ENCODE measurements at regions not wholly inside any gene's neighbourhood (a gene's known extent, or its start where the extent isn't known, plus 50 kb on each side); places are given as distances from the start of the nearest gene placed in this dataset.
"Not testable (repeated sequence)": the region's sequence is repeated elsewhere in the genome, so short reads cannot be mapped to it uniquely, and the experiment has no call there.

GRCh38 chr20:54343099-54343498 lies 132.3 kb upstream of the DOK5 start:
- DNase-seq (no peak), ATAC-seq (no peak)
- no peaks in the 10 kb centered on the region for H3K36me3 Mint-ChIP-seq (ENCODE audit: insufficient read depth)

GRCh38 chr20:54343634-54344033 lies 131.8 kb upstream of the DOK5 start:
- DNase-seq: no peak
- Mint-ChIP-seq H3K9me3 (peaks cover 3% of the 10 kb centered on the region), H3K4me1 (ENCODE audit: low read depth) (no peaks in the 10 kb centered on the region), H3K4me3 (no peak overlapping the region), H3K36me3 (ENCODE audit: insufficient read depth) (no peaks in the 10 kb centered on the region), H3K27me3 (ENCODE audit: low read depth) (peaks cover 3% of the 10 kb centered on the region)
- no peak for ATAC-seq

More at GRCh38 chr20:54343099-54343498, 132.3 kb upstream of the DOK5 start:
- Mint-ChIP-seq H3K4me3 (no peak overlapping the region), H3K4me1 (ENCODE audit: low read depth) (no peaks in the 10 kb centered on the region), H3K9me3 (peaks cover 3% of the 10 kb centered on the region), H3K27me3 (ENCODE audit: low read depth) (peaks cover 3% of the 10 kb centered on the region)

- DNase-seq: no peak
- no peak overlapping the region for H3K4me3 Mint-ChIP-seq
- no peak for ATAC-seq
- peaks cover 3% of the 10 kb centered on the region for H3K9me3 Mint-ChIP-seq
- H3K36me3 Mint-ChIP-seq (ENCODE audit: insufficient read depth): no peaks in the 10 kb centered on the region
- no peaks in the 10 kb centered on the region for H3K4me1 Mint-ChIP-seq (ENCODE audit: low read depth)
- H3K27me3 Mint-ChIP-seq (ENCODE audit: low read depth): peaks cover 3% of the 10 kb centered on the region
These were observed 130.6 kb upstream of the DOK5 start for GRCh38 chr20:54344832-54345231.

- Mint-ChIP-seq H3K9me3 (peaks cover 3% of the 10 kb centered on the region), H3K36me3 (ENCODE audit: insufficient read depth) (no peaks in the 10 kb centered on the region), H3K4me1 (ENCODE audit: low read depth) (no peaks in the 10 kb centered on the region), H3K4me3 (no peak overlapping the region), H3K27me3 (ENCODE audit: low read depth) (peaks cover 3% of the 10 kb centered on the region)
- DNase-seq (no peak), ATAC-seq (no peak)
These were observed 130.1 kb upstream of the DOK5 start for GRCh38 chr20:54345301-54345724.

- no peak for ATAC-seq
- H3K4me3 Mint-ChIP-seq: no peak overlapping the region
- H3K4me1 Mint-ChIP-seq (ENCODE audit: low read depth): no peaks in the 10 kb centered on the region
- no peaks in the 10 kb centered on the region for H3K36me3 Mint-ChIP-seq (ENCODE audit: insufficient read depth)
- no peak for DNase-seq
- peaks cover 3% of the 10 kb centered on the region for H3K27me3 Mint-ChIP-seq (ENCODE audit: low read depth)
- H3K9me3 Mint-ChIP-seq: peaks cover 3% of the 10 kb centered on the region
These were observed 129.6 kb upstream of the DOK5 start for GRCh38 chr20:54345821-54346220.

- no peak for DNase-seq
- Mint-ChIP-seq H3K4me3 (no peak overlapping the region), H3K4me1 (ENCODE audit: low read depth) (no peaks in the 10 kb centered on the region), H3K36me3 (ENCODE audit: insufficient read depth) (no peaks in the 10 kb centered on the region), H3K9me3 (peaks cover 3% of the 10 kb centered on the region), H3K27me3 (ENCODE audit: low read depth) (peaks cover 3% of the 10 kb centered on the region)
- ATAC-seq: no peak
These were observed 129.1 kb upstream of the DOK5 start for GRCh38 chr20:54346276-54346675.

GRCh38 chr20:54347166-54347833 lies 128.1 kb upstream of the DOK5 start:
- Mint-ChIP-seq H3K4me1 (ENCODE audit: low read depth) (no peaks in the 10 kb centered on the region), H3K36me3 (ENCODE audit: insufficient read depth) (no peaks in the 10 kb centered on the region), H3K4me3 (no peak overlapping the region), H3K27me3 (ENCODE audit: low read depth) (peaks cover 3% of the 10 kb centered on the region), H3K9me3 (peaks cover 3% of the 10 kb centered on the region)
- ATAC-seq (no peak), DNase-seq (no peak)

GRCh38 chr20:54350415-54350814 lies 125.0 kb upstream of the DOK5 start:
- Mint-ChIP-seq H3K9me3 (peaks cover 3% of the 10 kb centered on the region), H3K27me3 (ENCODE audit: low read depth) (peaks cover 9% of the 10 kb centered on the region), H3K36me3 (ENCODE audit: insufficient read depth) (no peaks in the 10 kb centered on the region), H3K4me3 (no peak overlapping the region), H3K4me1 (ENCODE audit: low read depth) (no peaks in the 10 kb centered on the region)
- DNase-seq (no peak), ATAC-seq (no peak)

GRCh38 chr20:54351371-54352136 lies 123.8 kb upstream of the DOK5 start:
- H3K36me3 Mint-ChIP-seq (ENCODE audit: insufficient read depth): no peaks in the 10 kb centered on the region
- H3K4me3 Mint-ChIP-seq: no peak overlapping the region
- ATAC-seq (no peak), DNase-seq (no peak)
- H3K9me3 Mint-ChIP-seq: no peaks in the 10 kb centered on the region
- peaks cover 6% of the 10 kb centered on the region for H3K27me3 Mint-ChIP-seq (ENCODE audit: low read depth)
- no peaks in the 10 kb centered on the region for H3K4me1 Mint-ChIP-seq (ENCODE audit: low read depth)

- DNase-seq; H3K27me3 Mint-ChIP-seq (ENCODE audit: low read depth); H3K9me3 Mint-ChIP-seq; H3K4me1 Mint-ChIP-seq (ENCODE audit: low read depth); H3K4me3 Mint-ChIP-seq; ATAC-seq; H3K36me3 Mint-ChIP-seq (ENCODE audit: insufficient read depth): not testable (repeated sequence)
These were observed 122.9 kb upstream of the DOK5 start for GRCh38 chr20:54352541-54352940.

- ATAC-seq: no peak
- Mint-ChIP-seq H3K4me1 (ENCODE audit: low read depth) (no peaks in the 10 kb centered on the region), H3K4me3 (no peak overlapping the region), H3K36me3 (ENCODE audit: insufficient read depth) (no peaks in the 10 kb centered on the region), H3K27me3 (ENCODE audit: low read depth) (peaks cover 6% of the 10 kb centered on the region), H3K9me3 (no peaks in the 10 kb centered on the region)
- DNase-seq: no peak
These were observed 122.1 kb upstream of the DOK5 start for GRCh38 chr20:54353292-54353691.

GRCh38 chr20:54355631-54356280 lies 119.6 kb upstream of the DOK5 start:
- DNase-seq (no peak), ATAC-seq (no peak)
- Mint-ChIP-seq H3K4me3 (no peak overlapping the region), H3K27me3 (ENCODE audit: low read depth) (peaks cover 6% of the 10 kb centered on the region), H3K4me1 (ENCODE audit: low read depth) (no peaks in the 10 kb centered on the region), H3K9me3 (no peaks in the 10 kb centered on the region), H3K36me3 (ENCODE audit: insufficient read depth) (no peaks in the 10 kb centered on the region)

- Mint-ChIP-seq H3K4me3 (no peak overlapping the region), H3K9me3 (no peaks in the 10 kb centered on the region), H3K27me3 (ENCODE audit: low read depth) (peaks cover 6% of the 10 kb centered on the region), H3K4me1 (ENCODE audit: low read depth) (no peaks in the 10 kb centered on the region), H3K36me3 (ENCODE audit: insufficient read depth) (no peaks in the 10 kb centered on the region)
- ATAC-seq (no peak), DNase-seq (no peak)
These were observed 118.6 kb upstream of the DOK5 start for GRCh38 chr20:54356801-54357200.

GRCh38 chr20:54361475-54361874 lies 113.9 kb upstream of the DOK5 start:
- no peak overlapping the region for H3K4me3 Mint-ChIP-seq
- no peak for DNase-seq
- H3K27me3 Mint-ChIP-seq (ENCODE audit: low read depth): no peaks in the 10 kb centered on the region
- H3K36me3 Mint-ChIP-seq (ENCODE audit: insufficient read depth): no peaks in the 10 kb centered on the region
- H3K9me3 Mint-ChIP-seq: no peaks in the 10 kb centered on the region
- no peak for ATAC-seq
- no peaks in the 10 kb centered on the region for H3K4me1 Mint-ChIP-seq (ENCODE audit: low read depth)

GRCh38 chr20:54362283-54362682 lies 113.1 kb upstream of the DOK5 start:
- Mint-ChIP-seq H3K4me1 (ENCODE audit: low read depth) (no peaks in the 10 kb centered on the region), H3K9me3 (no peaks in the 10 kb centered on the region), H3K36me3 (ENCODE audit: insufficient read depth) (no peaks in the 10 kb centered on the region), H3K27me3 (ENCODE audit: low read depth) (no peaks in the 10 kb centered on the region), H3K4me3 (no peak overlapping the region)
- no peak for ATAC-seq
- DNase-seq: no peak

Data from activated T-cell treated with anti-CD3 and anti-CD28 coated beads, Interleukin-2, amount 50 U/mL, for 4 hours (primary cell).